ENCODE measurements at regions not wholly inside any gene's neighbourhood (a gene's known extent, or its start where the extent isn't known, plus 50 kb on each side); places are given as distances from the start of the nearest gene placed in this dataset.

DNA sequence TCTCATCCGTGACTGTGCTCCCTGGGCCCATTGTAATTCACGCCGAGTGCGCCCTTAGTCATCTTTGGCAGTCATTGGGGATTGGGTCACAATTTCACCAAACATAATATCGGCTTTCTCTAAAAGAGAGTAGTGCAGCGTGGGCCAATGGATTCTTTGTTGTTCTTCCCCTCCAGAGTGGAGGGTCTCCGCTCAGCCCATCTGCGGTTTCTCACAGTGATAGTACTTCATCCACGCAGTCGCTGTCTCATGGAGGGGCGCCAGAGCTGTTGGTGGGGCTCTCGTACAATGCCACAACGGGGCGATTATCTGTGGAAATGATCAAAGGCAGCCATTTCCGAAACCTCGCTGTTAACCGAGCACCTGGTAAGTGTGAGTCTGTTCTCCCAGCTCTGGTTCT is 321.8 kb downstream of the SNAPC1 start:
- DNase-seq (ENCODE audit: low read depth in 3 of 3) = no peak

DNA sequence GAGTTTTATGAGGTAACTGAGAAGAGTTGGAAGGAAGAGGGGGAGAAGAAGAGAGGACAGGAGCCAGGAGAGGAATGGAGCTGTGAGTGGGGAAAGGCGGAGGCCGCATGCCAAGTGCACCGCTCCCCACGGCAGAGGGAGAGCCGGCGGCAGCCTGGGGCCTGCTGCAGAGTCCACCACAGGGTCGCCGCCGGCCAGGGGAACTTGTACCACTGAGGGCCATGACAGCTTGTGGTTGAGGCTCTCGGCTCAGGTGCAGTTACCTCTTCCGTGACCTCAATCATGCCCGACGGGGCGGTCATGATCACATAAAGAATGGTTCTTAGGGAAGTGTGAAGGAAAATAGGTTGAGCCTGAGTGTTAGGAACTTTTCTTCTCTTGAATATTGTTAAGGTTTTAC is 325.0 kb downstream of the SNAPC1 start:
- DNase-seq (ENCODE audit: low read depth in 3 of 3) = no peak

DNA sequence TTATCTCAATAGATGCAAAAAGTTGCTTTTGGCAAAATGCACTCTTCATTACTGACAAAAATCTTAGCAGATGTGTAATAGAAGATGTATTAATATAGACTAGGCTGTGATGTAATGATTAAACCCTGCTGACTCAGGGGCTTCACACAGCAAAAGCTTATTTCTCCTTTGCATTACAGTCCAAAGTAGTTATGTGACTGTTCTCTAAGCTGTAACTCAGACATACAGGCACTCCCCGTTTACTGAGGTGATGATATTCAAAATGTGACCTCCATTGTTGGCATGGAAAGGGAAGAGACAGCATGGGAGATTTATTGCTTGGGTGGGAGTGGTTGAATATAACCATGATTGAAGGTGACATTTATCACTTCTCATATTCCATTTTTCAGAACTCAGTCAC is 331.5 kb downstream of the SNAPC1 start:
- DNase-seq (ENCODE audit: low read depth in 3 of 3) = no peak

DNA sequence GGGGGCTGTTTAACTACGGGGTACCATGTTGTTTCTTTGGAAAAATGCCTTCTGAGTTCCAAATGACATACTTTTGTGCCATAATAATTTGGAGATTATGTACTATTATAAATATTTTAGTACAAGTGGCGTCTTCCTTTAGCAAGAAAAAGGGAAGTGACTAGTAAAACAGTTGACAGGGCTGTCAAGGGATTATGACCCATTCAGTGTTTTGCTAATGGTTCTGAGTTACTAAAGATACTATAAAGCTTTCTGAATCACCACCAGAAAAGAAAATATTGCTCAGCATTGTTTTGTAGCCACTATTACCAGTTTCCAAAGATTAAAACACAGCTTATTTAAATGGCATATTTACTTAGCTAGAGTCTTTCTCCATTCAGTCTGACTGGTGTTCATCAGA is 334.9 kb downstream of the SNAPC1 start:
- no peak for DNase-seq (ENCODE audit: low read depth in 3 of 3)

DNA sequence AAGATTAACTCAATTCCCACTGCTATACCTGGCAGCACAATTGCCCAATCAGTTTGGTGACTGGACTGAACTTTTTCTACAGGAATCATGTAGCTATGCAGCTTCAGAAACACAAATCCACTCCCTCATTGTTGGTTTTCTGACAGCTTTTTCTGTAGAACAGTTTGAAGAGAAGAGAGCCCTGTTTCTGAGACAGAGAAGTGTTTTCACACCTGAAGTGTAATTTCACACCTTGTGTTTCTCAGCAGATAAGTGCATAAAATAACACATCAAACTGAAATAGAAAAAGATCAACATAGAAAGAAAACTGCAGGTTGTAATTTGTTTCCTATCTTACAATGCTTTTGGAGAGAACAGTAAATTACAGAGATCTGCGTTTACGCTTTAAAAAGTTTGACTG is 335.6 kb downstream of the SNAPC1 start:
- DNase-seq (ENCODE audit: low read depth in 3 of 3) = no peak

DNA sequence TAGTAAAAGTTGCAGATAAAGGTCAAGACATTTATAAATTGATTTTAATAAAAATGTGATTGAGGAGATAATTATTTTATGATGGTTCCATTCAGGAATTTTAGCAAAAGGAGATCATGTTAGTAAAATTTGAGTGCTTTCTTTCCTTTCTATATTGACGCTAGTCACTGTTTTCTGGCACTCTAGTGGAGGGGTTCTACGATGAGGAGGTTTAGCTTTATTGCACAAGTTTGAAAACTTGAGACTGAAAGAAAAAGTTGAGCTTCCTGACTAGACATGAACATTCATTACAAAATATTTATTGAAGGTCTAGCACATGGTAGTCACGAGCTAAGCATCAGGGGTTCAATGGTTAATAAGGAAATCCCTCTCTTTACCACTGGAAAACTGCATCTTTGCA is 336.1 kb downstream of the SNAPC1 start:
- DNase-seq (ENCODE audit: low read depth in 3 of 3) = no peak

DNA sequence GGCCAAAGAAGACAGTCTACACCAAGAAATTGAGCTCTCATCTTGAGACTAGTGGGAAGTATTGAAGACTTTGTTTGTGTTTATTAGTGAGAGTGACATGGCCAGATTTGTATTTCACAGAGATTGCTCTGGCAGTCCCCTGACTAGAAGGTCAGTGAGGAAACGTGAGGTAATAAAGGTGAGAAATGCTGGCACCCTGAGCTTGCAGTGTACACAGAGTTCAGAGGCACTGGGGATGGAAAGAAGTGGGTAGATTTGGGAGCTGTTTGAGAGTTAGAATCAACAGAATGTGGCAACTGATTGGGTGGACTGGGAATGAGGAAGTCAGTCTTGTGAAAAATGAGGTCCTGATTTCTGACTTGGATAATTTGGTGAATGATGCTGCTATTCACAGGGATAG is 336.9 kb downstream of the SNAPC1 start:
- no peak for DNase-seq (ENCODE audit: low read depth in 3 of 3)

DNA sequence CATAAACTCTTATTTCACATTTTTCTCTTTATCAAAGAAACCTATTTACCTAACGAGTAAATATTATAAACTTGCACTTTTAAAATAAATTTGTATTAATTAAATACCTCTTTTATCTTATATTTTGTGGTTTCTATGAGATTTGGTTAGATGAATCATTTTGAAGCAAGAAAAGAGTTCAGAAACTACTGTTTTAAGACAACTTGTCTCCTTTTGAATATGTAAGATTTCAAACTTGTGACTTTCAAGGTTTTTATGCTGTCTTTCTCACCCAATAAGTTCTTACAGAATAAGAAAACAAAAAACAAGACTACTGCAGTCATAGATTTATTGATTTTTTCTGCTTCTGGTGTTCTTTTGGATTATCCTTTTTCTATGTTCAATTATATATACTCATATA is 339.0 kb downstream of the SNAPC1 start:
- DNase-seq (ENCODE audit: low read depth in 3 of 3) = no peak

DNA sequence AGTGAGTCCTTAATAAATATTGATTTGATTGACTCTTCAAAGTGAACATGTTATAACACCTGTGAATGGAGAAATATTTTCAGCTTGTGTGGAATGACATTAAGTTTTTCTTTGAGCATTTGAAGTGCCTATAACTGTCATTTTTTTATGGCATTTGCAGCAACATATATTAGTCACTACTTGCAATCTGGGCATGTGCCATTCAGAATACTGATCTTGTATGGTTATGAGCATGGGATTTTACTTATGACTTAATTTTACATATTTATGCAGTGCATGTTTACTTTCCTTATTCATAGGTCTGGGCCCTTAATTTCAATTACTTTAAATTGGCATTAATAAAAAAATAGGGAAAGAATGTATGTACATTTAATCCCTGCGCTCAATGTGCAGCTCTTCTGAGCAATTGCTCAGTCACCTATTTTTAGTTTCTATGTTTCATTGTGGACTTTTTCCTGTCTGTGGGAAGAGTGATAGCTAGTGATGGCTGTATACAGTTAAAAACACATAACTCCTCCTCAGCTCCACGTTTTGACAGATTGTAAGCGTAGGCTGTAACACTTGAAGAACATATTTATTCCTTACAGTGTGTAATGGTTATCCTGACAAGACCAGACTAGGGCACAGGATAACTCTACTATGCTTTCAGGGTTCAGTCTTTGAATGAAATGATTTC is 339.6 kb downstream of the SNAPC1 start:
- no peak for DNase-seq (ENCODE audit: low read depth in 3 of 3)

DNA sequence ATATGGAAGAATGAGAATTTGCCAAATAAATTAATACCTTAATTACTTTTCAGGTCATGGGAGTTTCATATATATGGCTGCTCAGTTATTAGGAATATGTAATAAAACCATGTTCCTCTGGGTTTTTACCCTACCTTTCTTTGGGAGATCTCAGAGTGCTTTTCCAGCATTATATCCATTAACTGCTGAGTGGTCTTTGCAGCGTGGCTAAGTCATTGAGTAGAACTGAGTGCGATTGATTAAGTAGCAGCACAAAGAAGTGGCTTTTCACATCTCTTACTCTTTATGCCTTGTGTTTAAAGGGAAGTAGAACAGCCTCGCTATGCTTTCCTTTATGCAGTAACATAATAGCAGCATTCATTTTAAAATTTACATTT is 340.1 kb downstream of the SNAPC1 start:
- DNase-seq (ENCODE audit: low read depth in 3 of 3) = no peak

DNA sequence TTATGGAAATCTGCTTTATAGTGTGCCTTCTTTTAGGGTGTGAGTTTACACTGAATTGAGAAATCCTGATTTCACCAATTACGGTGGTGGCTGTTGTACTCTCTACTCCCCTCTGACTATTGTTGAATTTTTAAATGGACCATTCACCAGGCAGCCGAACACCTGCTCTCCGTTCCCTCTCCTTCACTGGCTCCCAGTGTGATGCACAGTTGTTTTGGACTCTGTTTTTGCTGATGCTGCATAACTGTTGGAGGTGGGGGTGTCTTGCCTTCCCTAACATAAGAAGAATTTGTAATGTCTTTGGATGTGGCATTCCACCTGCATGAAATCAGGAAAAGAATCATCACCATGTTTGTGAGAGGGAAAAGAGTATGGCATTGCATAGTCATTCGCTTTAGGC is 341.2 kb downstream of the SNAPC1 start:
- no peak for DNase-seq (ENCODE audit: low read depth in 3 of 3)

DNA sequence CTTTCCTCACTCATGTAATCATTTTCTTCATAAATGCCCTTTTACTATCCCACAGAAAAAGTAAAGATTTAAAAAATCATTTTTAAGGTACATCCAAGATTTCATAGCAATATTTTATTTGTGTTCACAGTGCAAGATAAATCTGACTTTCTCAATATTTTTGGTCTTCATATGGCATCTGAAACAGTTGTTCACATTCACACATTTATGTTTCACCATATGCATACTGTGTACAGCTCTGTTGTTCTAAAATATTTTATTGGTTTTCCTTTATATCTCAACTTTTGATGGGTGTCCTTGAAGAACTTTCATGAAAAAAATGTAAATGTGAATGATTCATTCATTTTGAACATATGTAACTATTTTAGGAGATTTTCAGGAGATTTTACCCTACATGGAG is 348.7 kb downstream of the SNAPC1 start:
- DNase-seq (ENCODE audit: low read depth in 3 of 3) = no peak

DNA sequence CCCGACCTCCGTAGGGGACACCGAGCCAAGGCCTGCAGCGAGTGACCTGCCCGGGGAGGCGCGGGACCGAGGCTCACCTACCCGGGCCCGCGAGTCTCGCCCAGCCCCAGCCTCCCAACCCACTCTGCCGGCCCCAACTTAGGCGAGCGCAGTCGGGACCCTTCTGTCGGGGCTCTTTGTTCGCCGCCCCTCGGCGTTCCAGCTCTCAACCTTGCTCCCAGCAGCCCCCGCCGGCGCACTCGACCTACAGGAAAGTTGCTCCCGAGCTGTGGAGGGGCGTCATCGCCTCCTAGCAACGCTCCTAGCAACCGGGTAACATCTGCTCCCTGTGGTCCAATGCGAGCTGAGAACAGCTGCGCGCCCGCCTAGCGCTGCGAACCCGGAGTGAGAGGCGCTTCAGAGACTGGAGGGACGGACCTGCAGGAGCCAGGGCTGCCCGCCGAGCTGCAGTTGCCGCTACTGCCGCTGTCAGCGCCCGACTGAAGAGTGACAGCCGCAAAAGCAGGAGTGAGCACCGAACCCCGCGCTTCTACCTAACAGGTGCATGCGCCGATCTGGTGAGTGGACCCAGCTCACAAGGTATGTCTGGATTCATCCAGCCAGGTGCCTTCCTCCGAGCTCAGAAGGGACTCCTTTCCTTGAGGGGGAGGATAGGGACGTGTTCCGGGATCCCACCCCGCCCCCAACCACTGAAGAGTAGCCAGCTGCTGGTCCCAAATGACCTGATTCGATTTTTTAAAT is 355.0 kb downstream of the SNAPC1 start:
- DNase-seq (ENCODE audit: low read depth in 3 of 3) = peak; percentile 8 to 30 (median 27)

DNA sequence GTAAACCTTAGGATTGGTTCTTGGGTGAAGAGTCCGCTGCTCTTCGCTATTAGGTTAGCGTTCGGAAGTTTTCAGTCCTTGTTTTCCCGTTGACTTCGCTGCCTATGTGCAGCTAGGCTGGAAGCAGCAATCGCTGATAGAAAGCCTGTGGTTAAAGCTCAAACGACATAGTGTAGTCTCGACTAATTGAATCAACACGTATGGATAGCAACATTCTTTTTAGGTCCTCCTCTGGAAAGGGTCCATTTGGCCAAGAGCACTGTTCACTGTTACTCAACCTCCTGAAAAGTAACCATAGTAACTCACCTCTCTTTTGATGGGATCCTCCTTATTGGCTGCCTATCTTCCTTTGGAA is 355.5 kb downstream of the SNAPC1 start:
- DNase-seq (ENCODE audit: low read depth in 3 of 3) = no peak

DNA sequence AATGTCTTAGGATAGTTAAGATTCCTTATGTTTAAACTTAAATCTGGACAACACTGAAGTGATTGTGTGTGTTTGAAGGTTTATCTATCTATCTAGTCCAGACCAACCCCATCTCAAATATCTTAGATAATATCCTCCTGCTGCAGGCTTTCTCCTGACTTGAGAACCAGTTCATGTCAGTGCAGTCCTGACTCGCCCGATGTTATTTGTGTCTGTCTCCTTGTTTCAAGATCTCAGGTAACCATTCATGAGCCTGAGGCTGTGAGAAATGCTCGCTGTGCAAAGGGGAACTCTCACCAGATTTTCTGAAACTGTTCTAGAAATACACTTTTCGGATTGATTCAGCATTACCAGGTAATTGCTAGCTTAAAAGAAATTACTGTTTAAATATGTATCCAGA is 356.2 kb downstream of the SNAPC1 start:
- DNase-seq (ENCODE audit: low read depth in 3 of 3) = no peak

DNA sequence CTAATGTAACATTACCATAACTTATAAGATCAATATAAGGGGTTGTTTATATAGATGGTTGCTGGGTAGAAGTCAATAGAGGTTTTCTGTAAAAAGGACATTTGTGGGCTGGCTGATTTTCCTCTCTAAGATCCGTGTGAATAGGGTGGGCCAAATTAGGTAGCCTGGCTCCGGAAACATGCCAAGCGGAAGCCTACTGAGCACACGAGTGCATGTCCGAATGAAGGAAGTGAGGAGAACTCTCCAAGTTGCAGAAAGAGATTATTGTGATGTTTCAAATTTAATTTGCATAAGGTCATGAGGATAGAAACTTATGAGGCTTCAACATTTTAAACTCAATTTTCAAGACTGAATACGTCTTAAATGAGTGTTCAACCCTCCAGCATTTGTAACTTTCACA is 356.7 kb downstream of the SNAPC1 start:
- DNase-seq (ENCODE audit: low read depth in 3 of 3) = no peak

DNA sequence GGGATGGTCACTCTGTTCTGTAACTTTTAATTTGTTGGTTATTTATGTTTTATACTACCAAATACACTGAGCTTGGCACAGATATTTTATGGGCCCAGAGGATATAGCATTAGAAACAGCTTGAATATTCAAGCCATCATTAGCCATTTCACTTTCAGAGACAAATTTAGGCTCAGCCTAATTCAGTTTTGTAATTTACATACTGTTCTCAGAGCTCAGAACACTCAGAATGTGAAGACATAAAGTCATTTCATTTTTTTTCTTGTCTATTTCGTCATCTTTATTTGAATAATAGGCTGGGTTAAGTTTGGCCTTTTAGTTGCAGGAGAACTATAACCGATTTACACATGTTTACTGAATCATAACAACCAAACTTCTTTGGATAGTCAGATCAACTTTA is 361.7 kb downstream of the SNAPC1 start:
- no peak for DNase-seq (ENCODE audit: low read depth in 3 of 3)

DNA sequence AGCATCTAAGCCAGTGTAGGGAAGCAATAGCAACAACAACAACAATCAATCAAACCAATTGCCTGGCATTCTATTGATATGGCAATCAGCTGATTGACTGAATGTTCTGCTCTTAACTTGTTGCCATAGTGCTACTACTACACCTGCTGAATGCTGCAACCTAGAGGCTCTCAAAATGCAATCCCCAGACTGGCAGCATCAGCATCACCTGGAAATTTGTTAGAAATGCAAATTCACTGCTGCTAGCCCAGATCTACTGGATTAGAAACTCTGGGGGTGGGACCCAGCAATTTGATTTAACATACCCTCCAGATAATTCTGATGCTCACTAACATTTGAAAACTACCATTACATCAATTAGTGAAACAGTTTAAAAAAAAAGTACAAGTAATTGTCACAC is 363.6 kb downstream of the SNAPC1 start:
- no peak for DNase-seq (ENCODE audit: low read depth in 3 of 3)

DNA sequence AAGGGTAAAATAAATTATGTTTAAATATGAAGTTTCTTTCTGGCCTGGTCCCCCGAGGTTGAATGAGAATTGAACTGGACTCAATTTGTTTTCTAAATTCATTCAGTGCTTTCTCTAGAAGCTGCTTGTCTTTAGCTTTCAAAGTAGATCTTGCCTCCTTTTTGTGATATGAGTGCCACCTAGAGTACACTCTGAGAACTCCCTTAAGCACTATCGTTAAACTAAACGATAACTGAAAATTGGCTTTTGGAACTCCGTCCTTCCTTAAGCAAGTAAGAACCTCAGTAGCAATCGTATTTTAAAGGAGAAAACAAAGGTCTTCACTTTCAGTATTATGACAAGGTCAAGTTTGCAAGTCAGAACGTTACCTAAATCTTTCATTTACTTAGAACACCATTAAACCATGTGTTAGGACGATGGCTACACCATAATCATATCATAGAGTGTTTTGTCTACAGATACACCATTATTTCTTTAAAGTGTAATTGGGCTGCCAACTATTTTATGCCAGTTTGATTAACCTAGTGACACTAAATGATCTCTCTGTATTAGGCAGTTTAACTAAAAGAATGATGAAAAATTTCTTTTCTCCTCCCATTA is 364.8 kb downstream of the SNAPC1 start:
- DNase-seq (ENCODE audit: low read depth in 3 of 3) = no peak

DNA sequence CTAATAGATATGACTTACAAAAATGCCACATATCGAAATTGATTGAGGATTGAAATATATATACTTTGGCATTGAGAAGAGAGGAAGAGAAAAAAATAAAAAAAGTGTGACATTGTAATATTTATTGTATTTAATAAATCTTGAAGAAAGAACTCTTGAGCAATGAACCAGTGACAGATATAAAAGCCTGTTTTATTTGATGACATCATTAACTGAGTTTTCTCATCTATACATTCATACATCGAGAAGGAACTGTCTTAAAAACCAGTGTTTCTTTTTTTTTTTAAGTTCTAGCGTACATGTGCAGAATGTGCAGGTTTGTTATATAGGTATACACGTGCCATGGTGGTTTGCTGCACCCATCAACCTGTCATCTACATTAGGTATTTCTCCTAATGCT is 368.2 kb downstream of the SNAPC1 start:
- DNase-seq (ENCODE audit: low read depth in 3 of 3) = no peak

DNA sequence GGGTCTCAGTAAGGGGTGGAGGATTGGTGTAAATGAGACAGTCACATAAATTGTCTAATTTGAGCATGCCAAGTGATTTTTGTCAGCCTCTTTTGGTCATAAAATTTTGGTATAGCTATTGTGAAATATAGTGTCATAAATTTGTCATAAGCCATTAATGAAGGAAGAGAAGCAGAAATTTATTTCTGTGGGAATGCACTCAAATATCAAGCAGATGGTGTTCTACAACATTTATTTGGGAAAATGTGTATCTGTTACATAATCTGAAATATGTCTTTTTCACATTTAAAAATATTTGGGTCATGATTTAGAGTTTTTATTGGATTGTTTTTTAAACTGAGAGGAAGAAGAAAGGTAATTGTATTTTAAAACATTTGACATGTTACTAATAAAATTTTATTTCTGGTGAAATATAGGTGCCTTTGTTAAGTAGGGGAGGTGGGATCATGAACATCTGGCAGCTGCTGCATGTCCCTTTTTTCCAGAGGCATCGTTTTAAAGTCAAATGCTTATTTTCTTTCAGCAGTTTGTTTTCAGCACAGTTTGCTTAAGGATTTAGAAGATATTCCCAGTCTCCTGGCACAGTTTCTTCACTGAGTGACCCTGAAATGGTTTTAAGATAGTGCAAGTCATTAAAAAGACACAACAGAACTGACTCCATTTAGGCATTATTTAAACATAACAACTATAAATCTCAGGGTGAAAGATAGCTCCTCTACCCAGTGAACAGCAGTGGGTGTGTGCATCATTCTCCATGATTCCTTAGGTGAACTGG is 371.7 kb downstream of the SNAPC1 start:
- DNase-seq (ENCODE audit: low read depth in 3 of 3) = no peak

DNA sequence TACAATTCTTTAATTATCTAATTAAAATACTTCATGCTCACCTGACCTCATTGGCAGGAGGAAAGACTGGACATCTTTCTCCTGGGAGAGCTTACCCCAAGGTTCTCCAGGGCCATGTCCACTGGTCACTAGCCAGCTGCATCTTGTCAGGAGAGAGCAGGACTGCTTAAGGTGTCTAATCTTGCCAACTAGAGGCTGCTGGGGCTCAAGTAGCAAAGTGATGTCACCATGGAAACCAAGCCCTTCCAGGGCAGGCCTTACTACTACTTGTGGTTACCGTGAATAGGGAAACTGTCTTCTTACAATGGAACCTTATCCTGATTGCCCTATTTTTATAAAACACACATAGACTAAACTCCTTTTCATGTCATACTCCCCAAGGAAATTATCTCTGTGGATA is 376.4 kb downstream of the SNAPC1 start:
- no peak for DNase-seq (ENCODE audit: low read depth in 3 of 3)

DNA sequence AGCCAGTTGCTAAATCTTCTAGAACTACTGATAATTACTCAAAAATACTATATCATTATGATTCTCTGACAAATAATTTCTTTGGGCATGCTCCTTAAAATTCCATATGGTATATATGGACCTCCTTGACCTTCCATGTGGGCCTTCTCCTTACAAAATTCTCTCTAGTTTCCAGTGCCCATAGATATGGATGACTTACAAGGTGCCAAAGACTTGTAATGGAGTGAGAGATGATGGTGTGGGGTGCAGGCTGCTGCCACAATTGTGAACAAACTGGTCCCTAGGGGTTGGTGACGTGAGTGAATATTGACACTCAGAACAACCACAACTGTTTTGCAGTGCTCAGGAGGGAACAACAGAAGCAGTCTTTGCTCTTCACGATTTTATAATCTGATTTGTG is 378.9 kb downstream of the SNAPC1 start:
- no peak for DNase-seq (ENCODE audit: low read depth in 3 of 3)

Measured in stimulated activated CD4-positive, alpha-beta T cell treated with anti-CD3 and anti-CD28 coated beads, TNF-alpha, amount 100 ng/mL, for 4 hours (primary cell).